ENCODE measurements at regions not wholly inside any gene's neighbourhood (a gene's known extent, or its start where the extent isn't known, plus 50 kb on each side); places are given as distances from the start of the nearest gene placed in this dataset.

DNA sequence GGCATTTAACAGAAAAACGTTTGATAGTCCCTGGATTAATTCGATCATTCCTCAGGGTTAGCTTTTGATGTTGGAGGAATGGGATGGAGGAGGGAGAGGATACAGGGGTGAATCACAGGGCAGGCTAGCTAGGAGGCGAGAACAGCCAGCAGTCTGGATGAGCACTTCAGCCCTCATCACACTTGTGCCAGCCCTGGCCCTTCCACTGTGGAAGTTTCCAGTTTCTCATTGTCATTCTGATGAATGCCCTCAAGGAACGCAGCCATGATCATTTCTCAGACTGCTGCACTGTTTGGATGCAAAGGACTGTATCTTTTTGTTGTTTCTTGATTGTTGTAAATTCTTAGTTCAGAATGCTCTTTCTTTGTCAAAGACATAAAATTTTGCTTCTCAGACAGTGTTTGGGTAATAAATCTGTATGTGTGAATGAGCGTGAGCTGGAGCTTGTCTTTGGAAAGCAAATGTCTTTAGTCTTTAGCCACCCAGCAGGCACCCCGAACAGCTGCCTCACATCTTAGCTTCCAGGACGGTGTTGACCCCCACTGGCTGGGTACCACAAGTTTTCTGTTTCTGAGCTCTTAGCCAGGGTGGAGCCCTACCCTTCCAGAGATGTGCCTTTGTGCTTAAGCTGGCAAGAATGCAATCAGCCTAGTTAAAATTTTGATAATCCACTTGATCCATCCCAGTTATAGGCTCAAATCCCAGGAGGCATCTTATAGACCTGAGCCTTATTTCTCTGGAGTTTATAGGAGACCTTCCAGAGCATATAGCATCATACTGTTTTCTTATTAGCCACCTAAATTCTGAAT is 121.1 kb downstream of the PDCD6IP start:
- no peak for DNase-seq (ENCODE audit: low read depth)
- H3K27me3 ChIP-seq (ENCODE audit: control insufficient read depth, insufficient read depth, low read length) = no peaks in the 10 kb centered on the region
- no peak overlapping the region for H3K4me3 ChIP-seq (ENCODE audit: low read depth, low read length)
- no peaks in the 10 kb centered on the region for H3K36me3 ChIP-seq (ENCODE audit: control insufficient read depth, insufficient read depth, low read length)
- FAIRE-seq = no peak
- TF ChIP-seq, protein P1, sequence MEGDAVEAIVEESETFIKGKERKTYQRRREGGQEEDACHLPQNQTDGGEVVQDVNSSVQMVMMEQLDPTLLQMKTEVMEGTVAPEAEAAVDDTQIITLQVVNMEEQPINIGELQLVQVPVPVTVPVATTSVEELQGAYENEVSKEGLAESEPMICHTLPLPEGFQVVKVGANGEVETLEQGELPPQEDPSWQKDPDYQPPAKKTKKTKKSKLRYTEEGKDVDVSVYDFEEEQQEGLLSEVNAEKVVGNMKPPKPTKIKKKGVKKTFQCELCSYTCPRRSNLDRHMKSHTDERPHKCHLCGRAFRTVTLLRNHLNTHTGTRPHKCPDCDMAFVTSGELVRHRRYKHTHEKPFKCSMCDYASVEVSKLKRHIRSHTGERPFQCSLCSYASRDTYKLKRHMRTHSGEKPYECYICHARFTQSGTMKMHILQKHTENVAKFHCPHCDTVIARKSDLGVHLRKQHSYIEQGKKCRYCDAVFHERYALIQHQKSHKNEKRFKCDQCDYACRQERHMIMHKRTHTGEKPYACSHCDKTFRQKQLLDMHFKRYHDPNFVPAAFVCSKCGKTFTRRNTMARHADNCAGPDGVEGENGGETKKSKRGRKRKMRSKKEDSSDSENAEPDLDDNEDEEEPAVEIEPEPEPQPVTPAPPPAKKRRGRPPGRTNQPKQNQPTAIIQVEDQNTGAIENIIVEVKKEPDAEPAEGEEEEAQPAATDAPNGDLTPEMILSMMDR (IDR thresholded peaks at IDR 0.05; ENCODE audit: insufficient read depth, low read length, severe bottlenecking) = no peak

DNA sequence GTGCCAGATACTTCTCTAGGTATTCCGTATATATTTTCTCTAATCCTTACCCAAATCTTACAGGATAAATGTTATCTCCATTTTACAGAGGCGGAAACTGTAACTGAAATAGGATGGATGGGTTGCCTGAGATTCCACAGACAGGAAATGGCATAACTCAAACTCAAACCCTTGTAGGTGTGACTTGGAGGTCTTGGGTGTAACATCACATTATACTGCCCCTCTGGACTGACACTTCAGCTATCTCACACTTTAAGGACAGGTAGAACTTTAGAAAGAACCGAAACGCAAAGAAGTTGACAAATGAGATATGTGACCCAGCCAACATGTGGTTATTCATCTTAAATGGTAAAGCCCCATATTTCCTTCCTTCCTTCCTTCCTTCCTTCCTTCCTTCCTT is 122.1 kb downstream of the PDCD6IP start:
- Histone ChIP-seq H3K4me3 (ENCODE audit: low read depth, low read length) (no peak overlapping the region), H3K27me3 (ENCODE audit: control insufficient read depth, insufficient read depth, low read length) (no peaks in the 10 kb centered on the region), H3K36me3 (ENCODE audit: control insufficient read depth, insufficient read depth, low read length) (no peaks in the 10 kb centered on the region)
- FAIRE-seq = no peak
- DNase-seq (ENCODE audit: low read depth) = no peak
- TF ChIP-seq, protein P1 (IDR thresholded peaks at IDR 0.05; ENCODE audit: insufficient read depth, low read length, severe bottlenecking) = no peak

DNA sequence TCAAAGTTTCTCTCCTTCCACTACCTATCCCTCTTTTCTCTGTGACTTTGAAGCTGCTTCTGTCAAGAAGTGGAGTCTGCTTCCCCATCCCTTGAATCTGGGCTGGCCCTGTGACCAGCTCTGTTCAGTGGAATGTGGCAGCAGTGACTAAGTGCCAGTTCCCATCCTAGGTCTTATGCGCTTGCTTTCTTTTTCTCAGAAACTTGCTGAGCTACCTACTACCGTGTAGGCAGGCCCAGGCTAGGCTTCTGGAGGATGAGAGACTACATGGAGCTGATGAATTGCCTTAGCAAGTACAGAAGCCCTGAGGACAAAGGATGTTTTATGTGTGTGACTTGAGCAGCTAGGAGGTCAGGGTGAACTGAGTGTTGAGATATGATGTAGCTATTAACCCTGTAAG is 123.2 kb downstream of the PDCD6IP start:
- Histone ChIP-seq H3K4me3 (ENCODE audit: low read depth, low read length) (no peak overlapping the region), H3K27me3 (ENCODE audit: control insufficient read depth, insufficient read depth, low read length) (no peaks in the 10 kb centered on the region), H3K36me3 (ENCODE audit: control insufficient read depth, insufficient read depth, low read length) (no peaks in the 10 kb centered on the region)
- DNase-seq (ENCODE audit: low read depth) (peak; percentile 21), FAIRE-seq (no peak)
- TF ChIP-seq, protein P1 (IDR thresholded peaks at IDR 0.05; ENCODE audit: insufficient read depth, low read length, severe bottlenecking) = no peak

DNA sequence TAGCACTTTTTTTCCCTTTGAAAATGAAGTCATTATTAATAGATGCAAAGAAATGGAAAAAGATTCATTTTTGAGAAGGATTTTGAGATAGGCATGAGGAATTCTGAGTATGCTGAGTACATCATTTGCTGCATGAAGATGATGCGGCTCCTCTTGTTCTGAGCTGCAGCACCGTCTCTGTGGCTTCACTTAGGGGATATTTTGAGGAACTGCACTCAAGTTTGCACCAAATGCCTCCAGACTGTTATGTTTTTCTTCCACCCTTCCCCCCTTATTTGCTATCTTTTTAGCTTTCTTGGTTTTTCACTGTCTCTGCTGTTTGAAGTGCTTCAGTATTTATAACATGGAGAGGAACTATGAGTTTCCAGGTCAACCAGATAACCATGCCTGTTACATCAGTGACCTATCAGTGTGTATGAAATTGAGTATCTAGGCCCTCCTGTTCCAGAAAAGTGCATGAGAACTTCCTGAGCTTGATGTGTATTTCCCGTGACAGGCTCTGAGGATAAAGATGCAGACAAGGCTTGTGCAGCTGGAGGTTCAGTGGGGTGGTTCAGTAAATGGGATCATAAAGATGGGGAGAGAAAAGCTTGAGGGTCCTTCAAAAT is 128.7 kb downstream of the PDCD6IP start:
- DNase-seq (ENCODE audit: low read depth) = no peak
- H3K27me3 ChIP-seq (ENCODE audit: control insufficient read depth, insufficient read depth, low read length) = no peaks in the 10 kb centered on the region
- no peak overlapping the region for H3K4me3 ChIP-seq (ENCODE audit: low read depth, low read length)
- no peak for FAIRE-seq
- TF ChIP-seq, protein P1 (IDR thresholded peaks at IDR 0.05; ENCODE audit: insufficient read depth, low read length, severe bottlenecking) = no peak
- H3K36me3 ChIP-seq (ENCODE audit: control insufficient read depth, insufficient read depth, low read length) = no peaks in the 10 kb centered on the region

DNA sequence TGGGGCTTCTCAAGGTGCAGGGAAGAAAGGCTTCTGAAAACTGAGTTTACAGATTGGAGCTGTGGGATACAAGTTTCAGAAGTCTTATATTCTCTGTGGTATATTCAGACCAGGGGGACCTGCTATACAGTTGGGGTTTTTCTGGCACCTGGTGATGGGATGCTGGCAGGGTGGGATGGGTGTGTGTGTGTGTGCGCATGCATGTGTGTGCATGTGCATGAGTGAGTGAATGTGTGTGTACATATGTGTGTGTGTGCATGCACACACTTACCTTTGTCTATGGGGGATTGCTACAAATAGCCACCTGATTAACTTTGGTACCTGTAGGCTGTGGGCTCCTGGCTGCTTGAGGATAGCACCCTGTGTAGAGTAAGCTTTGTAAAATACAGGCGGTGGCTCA is 131.4 kb downstream of the PDCD6IP start:
- no peaks in the 10 kb centered on the region for H3K36me3 ChIP-seq (ENCODE audit: control insufficient read depth, insufficient read depth, low read length)
- H3K4me3 ChIP-seq (ENCODE audit: low read depth, low read length) = no peak overlapping the region
- DNase-seq (ENCODE audit: low read depth) = no peak
- no peak for FAIRE-seq
- no peaks in the 10 kb centered on the region for H3K27me3 ChIP-seq (ENCODE audit: control insufficient read depth, insufficient read depth, low read length)
- TF ChIP-seq, protein P1 (IDR thresholded peaks at IDR 0.05; ENCODE audit: insufficient read depth, low read length, severe bottlenecking) = no peak
